ENCODE measurements at regions not wholly inside any gene's neighbourhood (a gene's known extent, or its start where the extent isn't known, plus 50 kb on each side); places are given as distances from the start of the nearest gene placed in this dataset.

DNA sequence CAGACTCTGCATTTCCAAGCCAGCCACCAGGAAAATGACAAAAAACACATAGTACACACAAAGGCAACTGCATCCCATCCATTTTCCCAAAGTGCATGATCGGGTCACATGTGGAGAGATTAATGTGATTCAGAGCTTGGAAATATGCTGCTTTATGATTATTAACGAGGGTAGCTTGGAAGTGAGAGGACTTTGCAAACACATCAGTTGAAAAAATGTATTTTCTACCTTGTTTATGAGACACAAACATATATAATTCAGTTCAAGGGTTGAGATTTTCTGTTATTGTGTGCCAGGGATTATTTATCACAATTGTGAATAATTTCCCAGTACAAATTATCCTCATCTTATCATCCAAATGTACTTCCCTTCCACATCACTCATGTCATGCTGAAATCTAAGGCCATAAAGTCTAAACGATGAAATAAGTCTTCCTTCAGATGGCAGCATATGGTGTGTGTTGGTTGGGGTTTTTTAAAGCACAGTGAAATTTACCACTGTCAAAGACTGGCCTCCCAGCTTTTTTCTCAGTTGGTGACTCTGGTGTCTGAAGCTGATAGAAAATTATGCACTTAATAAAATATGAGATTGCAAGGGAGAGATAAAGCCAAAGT, 104.7 kb upstream of the ADAMTS18 start:
- Histone ChIP-seq H3K4me1 (no peaks in the 10 kb centered on the region), H3K4me2 (no peak overlapping the region), H3K27ac (no peak overlapping the region), H3K9me3 (ENCODE audit: low read depth) (no peaks in the 10 kb centered on the region), H3K79me2 (ENCODE audit: low read depth) (no peaks in the 10 kb centered on the region), H2AFZ (replicated peaks) (no peak overlapping the region), H3F3A (ENCODE audit: low read depth) (peaks cover 3% of the 10 kb centered on the region), H4K20me1 (ENCODE audit: low read depth) (no peaks in the 10 kb centered on the region), H3K27me3 (no peaks in the 10 kb centered on the region), H3K4me3 (no peak overlapping the region), H3K36me3 (no peaks in the 10 kb centered on the region), H3K9ac (no peak overlapping the region)
- no peak for DNase-seq (ENCODE audit: low spot score)
- H3K4me3 Mint-ChIP-seq = no peak overlapping the region
- no peak for TF ChIP-seq EZH2phosphoT487 (IDR thresholded peaks at IDR 0.05)
- H3K27ac Mint-ChIP-seq = no peak overlapping the region
- no peaks in the 10 kb centered on the region for H3K9me3 Mint-ChIP-seq
- no peaks in the 10 kb centered on the region for H3K36me3 Mint-ChIP-seq
- H3K4me1 Mint-ChIP-seq = peaks cover 14% of the 10 kb centered on the region
- H3K27me3 Mint-ChIP-seq (ENCODE audit: insufficient read depth, low read depth) = peaks cover 4% of the 10 kb centered on the region

DNA sequence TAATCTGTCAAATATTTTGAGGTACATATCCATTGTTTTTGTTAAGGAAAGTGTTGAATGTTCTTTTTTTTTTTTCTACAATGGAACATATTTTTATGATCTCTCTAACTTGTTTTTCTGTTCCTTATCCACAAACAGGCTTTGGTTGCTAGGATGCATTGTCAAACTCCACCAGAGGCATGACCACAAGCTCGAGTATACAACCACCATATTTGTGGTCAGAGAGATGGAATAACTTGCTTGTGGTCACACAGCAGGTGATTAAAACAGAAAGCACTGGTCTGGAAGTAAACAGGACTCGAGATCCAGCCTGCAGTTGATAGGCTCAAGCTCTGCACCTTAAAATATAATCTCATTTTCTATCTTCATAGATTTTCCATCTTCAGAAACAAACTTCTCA, 105.8 kb upstream of the ADAMTS18 start:
- H2AFZ ChIP-seq (replicated peaks) = peak overlapping the region; percentile 31

DNA sequence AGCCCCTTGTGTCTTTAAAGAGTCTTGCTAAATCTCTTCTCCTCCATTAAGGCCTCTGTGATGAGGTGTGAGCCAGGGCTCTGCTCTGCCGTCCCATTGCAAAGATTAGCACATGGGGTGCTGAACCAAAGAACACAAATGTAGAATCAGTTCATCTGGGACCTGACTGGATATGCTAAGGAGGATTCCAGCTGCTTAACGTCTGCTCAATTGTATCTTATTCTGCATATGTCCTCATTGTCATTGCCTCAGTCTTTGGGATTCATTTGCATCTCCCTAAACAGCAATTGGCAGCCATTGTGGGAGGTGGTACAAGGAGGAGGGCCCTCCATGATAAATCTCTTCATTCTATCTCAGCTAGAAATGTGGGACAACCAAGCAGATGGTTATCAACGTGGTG, 106.3 kb upstream of the ADAMTS18 start:
- Histone ChIP-seq H3K4me1 (no peaks in the 10 kb centered on the region), H3K27me3 (no peaks in the 10 kb centered on the region), H3K4me2 (no peak overlapping the region), H3K4me3 (no peak overlapping the region), H3K79me2 (ENCODE audit: low read depth) (no peaks in the 10 kb centered on the region), H3K36me3 (no peaks in the 10 kb centered on the region), H3K9ac (no peak overlapping the region), H2AFZ (replicated peaks) (peak overlapping the region; percentile 31), H3F3A (ENCODE audit: low read depth) (peaks cover 3% of the 10 kb centered on the region), H3K27ac (no peak overlapping the region), H4K20me1 (ENCODE audit: low read depth) (no peaks in the 10 kb centered on the region), H3K9me3 (ENCODE audit: low read depth) (no peaks in the 10 kb centered on the region)
- H3K4me1 Mint-ChIP-seq = peaks cover 14% of the 10 kb centered on the region
- H3K36me3 Mint-ChIP-seq = no peaks in the 10 kb centered on the region
- H3K27ac Mint-ChIP-seq = peak overlapping the region; percentile 30
- DNase-seq (ENCODE audit: low spot score) = no peak
- no peak overlapping the region for H3K4me3 Mint-ChIP-seq
- H3K27me3 Mint-ChIP-seq (ENCODE audit: insufficient read depth, low read depth) = peaks cover 4% of the 10 kb centered on the region
- TF ChIP-seq EZH2 (IDR thresholded peaks at IDR 0.05) (no peak), EZH2phosphoT487 (IDR thresholded peaks at IDR 0.05) (no peak)
- TF ChIP-seq, protein P1, sequence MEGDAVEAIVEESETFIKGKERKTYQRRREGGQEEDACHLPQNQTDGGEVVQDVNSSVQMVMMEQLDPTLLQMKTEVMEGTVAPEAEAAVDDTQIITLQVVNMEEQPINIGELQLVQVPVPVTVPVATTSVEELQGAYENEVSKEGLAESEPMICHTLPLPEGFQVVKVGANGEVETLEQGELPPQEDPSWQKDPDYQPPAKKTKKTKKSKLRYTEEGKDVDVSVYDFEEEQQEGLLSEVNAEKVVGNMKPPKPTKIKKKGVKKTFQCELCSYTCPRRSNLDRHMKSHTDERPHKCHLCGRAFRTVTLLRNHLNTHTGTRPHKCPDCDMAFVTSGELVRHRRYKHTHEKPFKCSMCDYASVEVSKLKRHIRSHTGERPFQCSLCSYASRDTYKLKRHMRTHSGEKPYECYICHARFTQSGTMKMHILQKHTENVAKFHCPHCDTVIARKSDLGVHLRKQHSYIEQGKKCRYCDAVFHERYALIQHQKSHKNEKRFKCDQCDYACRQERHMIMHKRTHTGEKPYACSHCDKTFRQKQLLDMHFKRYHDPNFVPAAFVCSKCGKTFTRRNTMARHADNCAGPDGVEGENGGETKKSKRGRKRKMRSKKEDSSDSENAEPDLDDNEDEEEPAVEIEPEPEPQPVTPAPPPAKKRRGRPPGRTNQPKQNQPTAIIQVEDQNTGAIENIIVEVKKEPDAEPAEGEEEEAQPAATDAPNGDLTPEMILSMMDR (IDR thresholded peaks at IDR 0.05) = no peak
- H3K9me3 Mint-ChIP-seq = no peaks in the 10 kb centered on the region

More for the DNA sequence above, 105.8 kb upstream of the ADAMTS18 start:
- H3K4me3 Mint-ChIP-seq = no peak overlapping the region
- TF ChIP-seq EZH2 (IDR thresholded peaks at IDR 0.05) (no peak), EZH2phosphoT487 (IDR thresholded peaks at IDR 0.05) (no peak)
- TF ChIP-seq, protein P1 (IDR thresholded peaks at IDR 0.05) = no peak
- Histone ChIP-seq H3K27me3 (no peaks in the 10 kb centered on the region), H3K4me3 (no peak overlapping the region), H4K20me1 (ENCODE audit: low read depth) (no peaks in the 10 kb centered on the region), H3K79me2 (ENCODE audit: low read depth) (no peaks in the 10 kb centered on the region), H3K4me2 (no peak overlapping the region), H3K9ac (no peak overlapping the region), H3K27ac (no peak overlapping the region), H3K4me1 (no peaks in the 10 kb centered on the region), H3F3A (ENCODE audit: low read depth) (peaks cover 3% of the 10 kb centered on the region), H3K36me3 (no peaks in the 10 kb centered on the region), H3K9me3 (ENCODE audit: low read depth) (no peaks in the 10 kb centered on the region)
- H3K9me3 Mint-ChIP-seq = no peaks in the 10 kb centered on the region
- H3K4me1 Mint-ChIP-seq = peaks cover 14% of the 10 kb centered on the region
- no peak for DNase-seq (ENCODE audit: low spot score)
- peak overlapping the region; percentile 30 for H3K27ac Mint-ChIP-seq
- H3K27me3 Mint-ChIP-seq (ENCODE audit: insufficient read depth, low read depth) = peaks cover 4% of the 10 kb centered on the region
- H3K36me3 Mint-ChIP-seq = no peaks in the 10 kb centered on the region

DNA sequence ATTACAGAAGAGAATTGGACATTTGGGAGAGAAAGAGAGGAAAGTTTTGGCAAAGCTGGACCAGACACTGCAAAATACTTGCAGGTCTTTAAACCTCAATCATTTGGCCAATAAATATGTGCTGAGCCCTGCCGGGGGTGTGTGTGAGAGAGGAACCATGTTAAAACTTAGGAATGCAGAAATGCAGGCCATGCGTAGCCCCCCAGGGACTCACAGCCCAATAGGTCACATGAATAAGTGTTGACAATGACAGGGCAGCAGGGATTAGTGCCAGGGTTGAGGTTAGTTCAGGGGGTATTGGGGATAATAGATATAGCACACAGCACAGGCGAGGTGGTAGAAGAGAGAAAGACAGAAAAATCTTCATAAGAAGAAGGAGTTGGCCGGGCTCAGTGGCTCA, 113.3 kb upstream of the ADAMTS18 start:
- no peak for DNase-seq (ENCODE audit: low spot score)
- H3K4me2 ChIP-seq = no peak overlapping the region
- no peaks in the 10 kb centered on the region for H3K4me1 ChIP-seq
- no peaks in the 10 kb centered on the region for H3K9me3 ChIP-seq (ENCODE audit: low read depth)
- no peak overlapping the region for H3K27ac ChIP-seq
- no peak overlapping the region for H3K27ac Mint-ChIP-seq
- H3K4me3 ChIP-seq = no peak overlapping the region
- H3K9me3 Mint-ChIP-seq = no peaks in the 10 kb centered on the region
- no peaks in the 10 kb centered on the region for H3K36me3 Mint-ChIP-seq
- H3K27me3 ChIP-seq = no peaks in the 10 kb centered on the region
- H3K4me3 Mint-ChIP-seq = no peak overlapping the region
- TF ChIP-seq, protein P1 (IDR thresholded peaks at IDR 0.05) = no peak
- TF ChIP-seq EZH2phosphoT487 (IDR thresholded peaks at IDR 0.05) = no peak
- H3K9ac ChIP-seq = no peak overlapping the region
- no peaks in the 10 kb centered on the region for H3F3A ChIP-seq (ENCODE audit: low read depth)
- H2AFZ ChIP-seq (replicated peaks) = no peak overlapping the region
- H3K79me2 ChIP-seq (ENCODE audit: low read depth) = no peaks in the 10 kb centered on the region
- no peaks in the 10 kb centered on the region for H4K20me1 ChIP-seq (ENCODE audit: low read depth)
- H3K4me1 Mint-ChIP-seq = peaks cover 10% of the 10 kb centered on the region
- no peaks in the 10 kb centered on the region for H3K27me3 Mint-ChIP-seq (ENCODE audit: insufficient read depth, low read depth)
- no peaks in the 10 kb centered on the region for H3K36me3 ChIP-seq

Data from neural progenitor cell (in vitro differentiated cells).